GM23338 (cell line): ENCODE measurements at regions not wholly inside any gene's neighbourhood (a gene's known extent, or its start where the extent isn't known, plus 50 kb on each side); places are given as distances from the start of the nearest gene placed in this dataset.

Experiments used
- ATAC-seq: fragments of 200-7000 bp; cut with Tn5 transposase; 3 replicates; pipeline ENCODE4 v1.9.1; 2020
- DNase-seq: peaks from one replicate; pipeline ENCODE4 v3.0.0-alpha.2; 2015; ENCODE audit warnings: low spot score
- H2AFZ ChIP-seq: fragments of 200-600 bp; sonication (generic); 2 replicates; pipeline ENCODE4 v1.8.0; 2016; ENCODE audit warnings: antibody characterized with exemption, mild to moderate bottlenecking, moderate library complexity
- H3F3A ChIP-seq: fragments of 200-600 bp; sonication (generic); replicated peaks from 2 replicates; pipeline ENCODE4 v1.8.0; 2017; ENCODE audit warnings: antibody characterized with exemption, mixed run types, low read depth
- H3K27ac ChIP-seq: fragments of 200-600 bp; sonication (generic); 2 replicates; pipeline ENCODE4 v1.6.1; 2016; ENCODE audit warnings: low read depth
- H3K27me3 ChIP-seq: fragments of 200-600 bp; sonication (generic); 2 replicates; pipeline ENCODE4 v1.8.0; 2016; ENCODE audit warnings: mild to moderate bottlenecking, mixed run types, moderate library complexity; ENCODE audit not compliant: insufficient read depth
- H3K36me3 ChIP-seq: fragments of 200-600 bp; sonication (generic); 2 replicates; pipeline ENCODE4 v1.8.0; 2016; ENCODE audit warnings: mild to moderate bottlenecking; ENCODE audit not compliant: insufficient read depth
- H3K4me1 ChIP-seq: fragments of 200-600 bp; sonication (generic); 2 replicates; pipeline ENCODE4 v1.8.0; 2016; ENCODE audit warnings: mild to moderate bottlenecking, moderate library complexity; ENCODE audit not compliant: insufficient read depth
- H3K4me2 ChIP-seq: fragments of 200-600 bp; sonication (generic); 2 replicates; pipeline ENCODE4 v1.7.1; 2017; ENCODE audit warnings: mixed run types
- H3K4me3 ChIP-seq: fragments of 200-600 bp; sonication (generic); 2 replicates; pipeline ENCODE4 v1.6.1; 2016; ENCODE audit warnings: mixed run types
- H3K79me2 ChIP-seq: fragments of 200-600 bp; sonication (generic); replicated peaks from 2 replicates; pipeline ENCODE4 v1.8.0; 2017; ENCODE audit warnings: mild to moderate bottlenecking; ENCODE audit not compliant: insufficient read depth
- H3K9me2 ChIP-seq: fragments of 200-600 bp; sonication (generic); 2 replicates; pipeline ENCODE4 v1.8.0; 2017; ENCODE audit not compliant: insufficient read depth
- H4K20me1 ChIP-seq: fragments of 200-600 bp; sonication (generic); replicated peaks from 2 replicates; pipeline ENCODE4 v1.8.0; 2017; ENCODE audit warnings: mild to moderate bottlenecking; ENCODE audit not compliant: insufficient read depth
- H3K27ac Mint-ChIP-seq: 2 replicates; pipeline ENCODE4 v1.8.0; 2020; ENCODE audit warnings: inconsistent platforms, mild to moderate bottlenecking, moderate library complexity, mixed read lengths
- H3K27me3 Mint-ChIP-seq: 3 replicates; pipeline ENCODE4 v1.8.0; 2022; ENCODE audit warnings: low read depth, mild to moderate bottlenecking, moderate library complexity, mixed read lengths, inconsistent platforms; ENCODE audit not compliant: insufficient read depth, poor library complexity
- H3K36me3 Mint-ChIP-seq: 3 replicates; pipeline ENCODE4 v1.8.0; 2021; ENCODE audit warnings: low read depth, mild to moderate bottlenecking, inconsistent platforms, moderate library complexity, mixed read lengths
- H3K4me1 Mint-ChIP-seq: 3 replicates; pipeline ENCODE4 v1.8.0; 2020; ENCODE audit warnings: mild to moderate bottlenecking, inconsistent platforms, mixed read lengths
- H3K4me3 Mint-ChIP-seq: 3 replicates; pipeline ENCODE4 v1.8.0; 2021; ENCODE audit warnings: moderate library complexity, mild to moderate bottlenecking, inconsistent platforms, mixed read lengths
- H3K9me3 Mint-ChIP-seq: 3 replicates; pipeline ENCODE4 v1.8.0; 2020; ENCODE audit warnings: moderate library complexity, mild to moderate bottlenecking, inconsistent platforms, mixed read lengths
- CREB1 ChIP-seq: fragments of 250-450 bp; sonication (Bioruptor Pico); IDR thresholded peaks from 2 replicates; pipeline ENCODE4 v1.5.0; 2020; ENCODE audit warnings: low read depth, mild to moderate bottlenecking, moderate library complexity
- CTCF ChIP-seq, 2 experiments: fragments of 200-600 bp in 1 of 2; sonication (generic) in 1 of 2; conservative IDR thresholded peaks; 2 replicates each; pipeline versions ENCODE4 v1.5.1 to v1.6.1; 2016 to 2017; ENCODE audit warnings: antibody characterized with exemption in 2 of 2, low read depth in 2 of 2, mild to moderate bottlenecking in 2 of 2, moderate library complexity in 1 of 2
- EZH2 ChIP-seq: fragments of 200-600 bp; sonication (generic); IDR thresholded peaks from one replicate; pipeline ENCODE4 v1.8.0; 2017; ENCODE audit warnings: antibody characterized with exemption, mild to moderate bottlenecking, low read depth; ENCODE audit not compliant: unreplicated experiment
- EZH2phosphoT487 ChIP-seq: fragments of 200-600 bp; sonication (generic); IDR thresholded peaks from one replicate; pipeline ENCODE4 v1.8.1; 2018; ENCODE audit warnings: antibody characterized with exemption; ENCODE audit not compliant: unreplicated experiment
- JUNB ChIP-seq: IDR thresholded peaks from one replicate; pipeline ENCODE4 v1.6.1; 2016; ENCODE audit warnings: antibody characterized with exemption; ENCODE audit not compliant: unreplicated experiment
- POLR2AphosphoS5 ChIP-seq: IDR thresholded peaks from 2 replicates; pipeline ENCODE4 v1.6.1; 2016; ENCODE audit warnings: antibody characterized with exemption, low read depth
- STAT1 ChIP-seq: IDR thresholded peaks from one replicate; pipeline ENCODE4 v1.6.1; 2016; ENCODE audit warnings: antibody characterized with exemption; ENCODE audit not compliant: unreplicated experiment
- ZNF331 ChIP-seq: fragments of 250-450 bp; sonication (Bioruptor Pico); IDR thresholded peaks from 2 replicates; pipeline ENCODE4 v1.5.0; 2020; ENCODE audit warnings: low read depth, mild to moderate bottlenecking, moderate library complexity

- no peak overlapping the region for H3K4me3 ChIP-seq
- no peak overlapping the region for H3K4me2 ChIP-seq
- ATAC-seq: no peak
- no peak for DNase-seq
- H3K79me2 ChIP-seq: no peaks in the 10 kb centered on the region
- H3K9me3 Mint-ChIP-seq: no peaks in the 10 kb centered on the region
- H3K36me3 Mint-ChIP-seq: no peaks in the 10 kb centered on the region
- H3K27me3 Mint-ChIP-seq: peaks cover 38% of the 10 kb centered on the region
- H3F3A ChIP-seq: no peaks in the 10 kb centered on the region
- no peak overlapping the region for H3K4me3 Mint-ChIP-seq
- H3K27me3 ChIP-seq: peaks cover 68% of the 10 kb centered on the region
- H3K27ac Mint-ChIP-seq: no peak overlapping the region
- no peak overlapping the region for H2AFZ ChIP-seq
- no peaks in the 10 kb centered on the region for H3K9me2 ChIP-seq
- peaks cover 8% of the 10 kb centered on the region; the same call in 1 of the 2 replicates for H4K20me1 ChIP-seq
- TF ChIP-seq JUNB (no peak), EZH2 (no peak), STAT1 (no peak), ZNF331 (CRISPR knock-in tag) (no peak), POLR2AphosphoS5 (no peak), EZH2phosphoT487 (no peak), CTCF (conservative IDR thresholded peaks at IDR 0.05; ENCODE audit: low read depth in 2 of 2) (no peak), CREB1 (no peak)
- H3K4me1 Mint-ChIP-seq: peaks cover 17% of the 10 kb centered on the region
- no peaks in the 10 kb centered on the region for H3K36me3 ChIP-seq
- H3K27ac ChIP-seq: no peak overlapping the region
- peaks cover 7% of the 10 kb centered on the region for H3K4me1 ChIP-seq
These were observed 129.1 kb downstream of the FOXA2 start for GRCh38 chr20:22455259-22455658.

GRCh38 chr20:22453244-22454080, 130.9 kb downstream of the FOXA2 start:
- no peak for ATAC-seq
- H3K4me3 ChIP-seq: no peak overlapping the region
- H3K4me2 ChIP-seq: no peak overlapping the region
- no peaks in the 10 kb centered on the region for H3K79me2 ChIP-seq
- DNase-seq: peak; percentile 64
- no peak overlapping the region for H3K27ac Mint-ChIP-seq
- no peaks in the 10 kb centered on the region for H3K36me3 ChIP-seq
- H3K4me1 ChIP-seq: peaks cover 7% of the 10 kb centered on the region
- no peaks in the 10 kb centered on the region for H3K36me3 Mint-ChIP-seq
- peaks cover 8% of the 10 kb centered on the region; the same call in 1 of the 2 replicates for H4K20me1 ChIP-seq
- no peaks in the 10 kb centered on the region for H3K9me2 ChIP-seq
- no peaks in the 10 kb centered on the region for H3F3A ChIP-seq
- H2AFZ ChIP-seq: no peak overlapping the region
- TF ChIP-seq ZNF331 (CRISPR knock-in tag): no peak
- TF ChIP-seq CTCF (conservative IDR thresholded peaks at IDR 0.05; ENCODE audit: low read depth in 2 of 2): peak; percentile 67 to 92
- no peak for TF ChIP-seq STAT1
- TF ChIP-seq EZH2phosphoT487: no peak
- no peaks in the 10 kb centered on the region for H3K9me3 Mint-ChIP-seq
- no peak overlapping the region for H3K27ac ChIP-seq
- peaks cover 34% of the 10 kb centered on the region for H3K27me3 Mint-ChIP-seq
- H3K4me3 Mint-ChIP-seq: no peak overlapping the region
- H3K27me3 ChIP-seq: peaks cover 51% of the 10 kb centered on the region
- peaks cover 15% of the 10 kb centered on the region for H3K4me1 Mint-ChIP-seq
